Activated effector memory CD4-positive, alpha-beta T cell treated with anti-CD3 and anti-CD28 coated beads, Interleukin-2, amount 50 U/mL, for 16 hours (primary cell): ENCODE measurements at regions not wholly inside any gene's neighbourhood (a gene's known extent, or its start where the extent isn't known, plus 50 kb on each side); places are given as distances from the start of the nearest gene placed in this dataset.

Experiments
- DNase-seq: peaks from one replicate; pipeline ENCODE4 v3.0.0-alpha.2; 2020

- no peak for DNase-seq
Observed at GRCh38 chr2:134189009-134189720, 64.7 kb upstream of the MGAT5 start.

GRCh38 chr2:134190062-134190806 is 63.6 kb upstream of the MGAT5 start:
- no peak for DNase-seq

- no peak for DNase-seq
Observed at GRCh38 chr2:134190807-134191203, 63.1 kb upstream of the MGAT5 start.

- DNase-seq: no peak
Observed at GRCh38 chr2:134191835-134192234, 62.0 kb upstream of the MGAT5 start.

- no peak for DNase-seq
Observed at GRCh38 chr2:134193006-134193405, 60.9 kb upstream of the MGAT5 start.

- no peak for DNase-seq
Observed at GRCh38 chr2:134194519-134194918, 59.4 kb upstream of the MGAT5 start.

GRCh38 chr2:134195341-134195740 is 58.5 kb upstream of the MGAT5 start:
- no peak for DNase-seq

- no peak for DNase-seq
Observed at GRCh38 chr2:134197445-134197844, 56.4 kb upstream of the MGAT5 start.

GRCh38 chr2:134198006-134198634 is 55.8 kb upstream of the MGAT5 start:
- DNase-seq: no peak

GRCh38 chr2:134199123-134199522 is 54.7 kb upstream of the MGAT5 start:
- DNase-seq: no peak

- no peak for DNase-seq
Observed at GRCh38 chr2:134200036-134200618, 53.7 kb upstream of the MGAT5 start.

GRCh38 chr2:134201533-134201932 is 52.3 kb upstream of the MGAT5 start:
- DNase-seq: no peak

- no peak for DNase-seq
Observed at GRCh38 chr2:134202371-134202770, 51.5 kb upstream of the MGAT5 start.

- DNase-seq: no peak
Observed at GRCh38 chr2:134203175-134203574, 50.7 kb upstream of the MGAT5 start.
